Endothelial cell (in vitro differentiated cells): ENCODE measurements at regions not wholly inside any gene's neighbourhood (a gene's known extent, or its start where the extent isn't known, plus 50 kb on each side); places are given as distances from the start of the nearest gene placed in this dataset.

Experiments used
- DNase-seq: peaks from one replicate; pipeline ENCODE4 v3.0.0; 2021; ENCODE audit warnings: low spot score
- H3K27ac Mint-ChIP-seq: one replicate; pipeline ENCODE4 v1.8.0; 2021; ENCODE audit warnings: mixed read lengths, inconsistent platforms; ENCODE audit not compliant: unreplicated experiment
- H3K27me3 Mint-ChIP-seq: one replicate; pipeline ENCODE4 v1.8.0; 2021; ENCODE audit warnings: mild to moderate bottlenecking, moderate library complexity, mixed read lengths, inconsistent platforms; ENCODE audit not compliant: unreplicated experiment
- H3K36me3 Mint-ChIP-seq: one replicate; pipeline ENCODE4 v1.8.0; 2021; ENCODE audit warnings: mild to moderate bottlenecking, low read depth, mixed read lengths, inconsistent platforms; ENCODE audit not compliant: unreplicated experiment
- H3K4me1 Mint-ChIP-seq: one replicate; pipeline ENCODE4 v1.8.0; 2021; ENCODE audit warnings: mild to moderate bottlenecking, mixed read lengths, inconsistent platforms; ENCODE audit not compliant: unreplicated experiment
- H3K4me3 Mint-ChIP-seq: one replicate; pipeline ENCODE4 v1.8.0; 2021; ENCODE audit warnings: mild to moderate bottlenecking, mixed read lengths, inconsistent platforms; ENCODE audit not compliant: unreplicated experiment
- H3K9me3 Mint-ChIP-seq: one replicate; pipeline ENCODE4 v1.8.0; 2021; ENCODE audit warnings: mixed read lengths, inconsistent platforms; ENCODE audit not compliant: unreplicated experiment
- TF ChIP-seq, protein P1 (sequence below): fragments of 200-600 bp; sonication (generic); IDR thresholded peaks from one replicate; pipeline ENCODE4 v1.5.0; 2021; ENCODE audit warnings: antibody characterized with exemption; ENCODE audit not compliant: unreplicated experiment

DNA sequence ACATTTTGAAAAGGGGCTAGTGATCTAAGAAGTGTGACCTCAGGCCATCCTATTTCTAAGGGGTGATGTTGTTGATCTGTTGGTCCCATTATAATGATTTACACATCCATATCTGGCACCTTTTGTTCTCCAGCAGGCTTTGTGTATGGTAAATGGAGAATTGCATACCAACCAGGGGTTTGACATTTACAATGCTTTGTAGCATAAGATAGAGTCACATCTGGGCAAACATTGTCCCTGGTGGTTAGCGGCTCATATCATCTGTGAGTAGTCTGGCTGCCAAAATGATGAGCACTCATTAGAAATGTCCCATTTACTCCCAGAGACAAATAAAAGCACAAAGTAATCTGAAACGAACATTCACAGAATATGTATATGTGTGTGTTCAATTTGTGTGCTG is 1775.5 kb upstream of the CELF4 start:
- DNase-seq, result no peak
- no peaks in the 10 kb centered on the region for H3K36me3 Mint-ChIP-seq
- H3K27ac Mint-ChIP-seq, result no peak overlapping the region
- no peak overlapping the region for H3K4me3 Mint-ChIP-seq
- no peaks in the 10 kb centered on the region for H3K9me3 Mint-ChIP-seq
- peaks cover 2% of the 10 kb centered on the region for H3K27me3 Mint-ChIP-seq
- TF ChIP-seq, protein P1, sequence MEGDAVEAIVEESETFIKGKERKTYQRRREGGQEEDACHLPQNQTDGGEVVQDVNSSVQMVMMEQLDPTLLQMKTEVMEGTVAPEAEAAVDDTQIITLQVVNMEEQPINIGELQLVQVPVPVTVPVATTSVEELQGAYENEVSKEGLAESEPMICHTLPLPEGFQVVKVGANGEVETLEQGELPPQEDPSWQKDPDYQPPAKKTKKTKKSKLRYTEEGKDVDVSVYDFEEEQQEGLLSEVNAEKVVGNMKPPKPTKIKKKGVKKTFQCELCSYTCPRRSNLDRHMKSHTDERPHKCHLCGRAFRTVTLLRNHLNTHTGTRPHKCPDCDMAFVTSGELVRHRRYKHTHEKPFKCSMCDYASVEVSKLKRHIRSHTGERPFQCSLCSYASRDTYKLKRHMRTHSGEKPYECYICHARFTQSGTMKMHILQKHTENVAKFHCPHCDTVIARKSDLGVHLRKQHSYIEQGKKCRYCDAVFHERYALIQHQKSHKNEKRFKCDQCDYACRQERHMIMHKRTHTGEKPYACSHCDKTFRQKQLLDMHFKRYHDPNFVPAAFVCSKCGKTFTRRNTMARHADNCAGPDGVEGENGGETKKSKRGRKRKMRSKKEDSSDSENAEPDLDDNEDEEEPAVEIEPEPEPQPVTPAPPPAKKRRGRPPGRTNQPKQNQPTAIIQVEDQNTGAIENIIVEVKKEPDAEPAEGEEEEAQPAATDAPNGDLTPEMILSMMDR, result no peak
- H3K4me1 Mint-ChIP-seq, result no peaks in the 10 kb centered on the region

DNA sequence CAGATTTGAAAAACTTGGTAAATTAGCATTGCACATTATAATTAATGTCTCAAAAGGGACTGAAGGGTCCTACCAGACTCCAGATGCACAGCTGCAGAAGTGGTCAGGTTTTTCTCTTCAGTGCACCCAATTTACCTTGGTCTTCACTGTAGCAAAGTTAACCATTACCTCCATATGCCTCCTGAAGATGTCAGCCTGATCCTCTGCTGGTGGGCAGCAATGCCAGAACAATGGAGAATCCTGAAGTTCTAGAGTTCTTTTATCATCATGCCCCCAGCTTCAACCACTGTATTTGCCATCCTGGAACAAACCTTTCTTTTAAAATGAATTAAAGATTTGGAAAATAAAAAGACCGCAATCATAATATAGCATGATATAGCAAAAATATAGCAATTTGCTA is 1774.8 kb upstream of the CELF4 start:
- no peaks in the 10 kb centered on the region for H3K9me3 Mint-ChIP-seq
- H3K4me3 Mint-ChIP-seq, result no peak overlapping the region
- no peaks in the 10 kb centered on the region for H3K36me3 Mint-ChIP-seq
- H3K4me1 Mint-ChIP-seq, result no peaks in the 10 kb centered on the region
- H3K27me3 Mint-ChIP-seq, result peaks cover 2% of the 10 kb centered on the region
- DNase-seq, result no peak
- H3K27ac Mint-ChIP-seq, result no peak overlapping the region
- TF ChIP-seq, protein P1, result no peak

DNA sequence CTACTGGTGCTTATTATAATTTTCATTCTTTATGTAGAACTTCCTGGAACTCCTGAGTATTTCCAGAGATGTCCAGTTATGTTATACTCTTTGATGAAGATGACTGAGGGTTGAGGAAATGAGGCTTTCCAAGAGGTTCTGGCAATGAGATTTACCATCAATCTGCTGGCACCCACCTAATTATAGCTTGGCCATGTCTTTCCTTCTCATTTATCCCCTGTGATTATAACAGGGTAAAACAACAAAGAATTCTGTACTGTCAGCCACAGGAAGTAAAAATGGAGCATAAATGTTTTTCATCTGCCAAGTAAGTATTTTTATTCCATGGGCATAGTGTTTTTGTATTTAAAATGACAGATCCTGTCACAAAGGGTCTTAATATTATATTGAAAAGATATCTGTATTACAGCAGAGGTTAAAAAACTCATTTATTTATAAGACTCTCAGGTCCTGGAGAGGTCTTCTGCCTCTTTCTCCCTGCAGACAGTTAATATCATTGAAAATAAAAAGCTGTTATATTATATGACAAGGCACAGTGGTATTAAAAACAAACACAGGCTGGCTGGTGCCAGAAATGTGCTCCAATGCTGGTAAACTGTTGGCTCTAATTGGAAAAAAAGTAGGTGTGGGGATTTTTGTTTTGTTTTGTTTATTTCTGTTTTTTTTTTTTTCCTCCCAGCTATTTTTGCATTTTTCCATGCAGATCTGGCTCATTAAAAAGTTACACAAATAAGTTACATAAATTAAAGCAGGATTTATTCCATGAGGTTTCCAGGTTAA is 1764.1 kb upstream of the CELF4 start:
- Mint-ChIP-seq H3K9me3 (no peaks in the 10 kb centered on the region), H3K4me1 (no peaks in the 10 kb centered on the region), H3K36me3 (no peaks in the 10 kb centered on the region), H3K27ac (no peak overlapping the region), H3K27me3 (peaks cover 2% of the 10 kb centered on the region), H3K4me3 (no peak overlapping the region)
- TF ChIP-seq, protein P1, result no peak
- DNase-seq, result no peak

DNA sequence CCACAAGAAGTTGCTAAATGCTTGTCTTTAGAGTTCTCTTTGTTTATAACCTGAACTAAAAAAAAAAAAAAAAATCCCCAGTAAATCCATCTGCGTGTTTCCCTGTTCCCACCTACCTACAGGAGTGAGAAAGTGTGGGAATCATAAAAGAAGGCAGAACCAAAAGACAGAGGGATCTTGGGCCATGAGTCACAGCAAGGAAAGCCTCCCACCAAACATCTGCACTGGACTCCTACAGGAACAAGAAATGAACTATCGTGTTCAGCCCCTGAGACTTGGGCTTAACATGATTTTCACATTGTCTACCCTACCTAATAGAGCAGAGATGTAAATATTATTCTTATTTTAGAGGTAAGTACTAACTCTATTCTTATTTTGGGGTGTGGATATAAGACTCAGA is 1761.2 kb upstream of the CELF4 start:
- Mint-ChIP-seq H3K4me3 (no peak overlapping the region), H3K4me1 (no peaks in the 10 kb centered on the region), H3K27ac (no peak overlapping the region), H3K36me3 (no peaks in the 10 kb centered on the region), H3K9me3 (no peaks in the 10 kb centered on the region), H3K27me3 (peaks cover 2% of the 10 kb centered on the region)
- no peak for DNase-seq
- TF ChIP-seq, protein P1, result no peak

DNA sequence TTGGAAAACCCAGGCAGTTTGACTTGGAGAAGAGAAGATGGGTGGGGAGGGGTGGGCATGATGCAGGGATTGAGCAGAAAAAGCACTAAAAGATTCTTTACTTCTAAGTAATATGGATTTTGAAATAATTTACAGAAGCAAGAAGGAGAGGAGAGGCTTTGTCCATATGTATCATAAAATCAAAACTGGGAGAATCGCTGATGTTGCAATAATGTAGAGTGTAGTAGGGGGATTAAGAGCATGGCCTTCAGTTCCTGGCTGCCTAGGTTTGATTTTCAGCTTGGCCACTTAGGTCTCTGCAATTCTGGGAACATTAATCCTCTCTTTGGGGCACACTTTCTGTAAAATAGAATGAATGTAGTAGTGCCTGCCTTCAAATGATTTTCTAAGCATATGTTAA is 1760.4 kb upstream of the CELF4 start:
- H3K4me3 Mint-ChIP-seq, result no peak overlapping the region
- no peaks in the 10 kb centered on the region for H3K36me3 Mint-ChIP-seq
- H3K4me1 Mint-ChIP-seq, result no peaks in the 10 kb centered on the region
- peaks cover 2% of the 10 kb centered on the region for H3K27me3 Mint-ChIP-seq
- no peaks in the 10 kb centered on the region for H3K9me3 Mint-ChIP-seq
- H3K27ac Mint-ChIP-seq, result no peak overlapping the region
- no peak for DNase-seq
- TF ChIP-seq, protein P1, result no peak
